Chondrocyte (in vitro differentiated cells): ENCODE measurements at regions not wholly inside any gene's neighbourhood (a gene's known extent, or its start where the extent isn't known, plus 50 kb on each side); places are given as distances from the start of the nearest gene placed in this dataset.

Experiments used
- DNase-seq: peaks from one replicate; pipeline ENCODE4 v3.0.0; 2021; ENCODE audit warnings: mixed read lengths, low spot score
- H3K27ac Mint-ChIP-seq: one replicate; pipeline ENCODE4 v1.8.0; 2021; ENCODE audit warnings: mild to moderate bottlenecking, moderate library complexity, mixed read lengths; ENCODE audit not compliant: unreplicated experiment
- H3K27me3 Mint-ChIP-seq: 2 replicates; pipeline ENCODE4 v1.8.0; 2021; ENCODE audit warnings: low read depth, mixed read lengths
- H3K36me3 Mint-ChIP-seq: 2 replicates; pipeline ENCODE4 v1.8.0; 2021; ENCODE audit warnings: low read depth, mixed read lengths
- H3K4me1 Mint-ChIP-seq: 2 replicates; pipeline ENCODE4 v1.8.0; 2021; ENCODE audit warnings: low read depth, mild to moderate bottlenecking, mixed read lengths
- H3K4me3 Mint-ChIP-seq: one replicate; pipeline ENCODE4 v1.8.0; 2021; ENCODE audit warnings: mild to moderate bottlenecking, moderate library complexity, mixed read lengths; ENCODE audit not compliant: unreplicated experiment
- H3K9me3 Mint-ChIP-seq: 2 replicates; pipeline ENCODE4 v1.8.0; 2021; ENCODE audit warnings: low read depth, mixed read lengths
- CTCF ChIP-seq: fragments of 200-600 bp; sonication (generic); IDR thresholded peaks from 2 replicates; pipeline ENCODE4 v1.5.0; 2021; ENCODE audit warnings: antibody characterized with exemption, mild to moderate bottlenecking, moderate library complexity

GRCh38 chr7:27359181-27360125, 116.9 kb downstream of the EVX1 start:
- Mint-ChIP-seq H3K4me3 (no peak overlapping the region), H3K27ac (no peak overlapping the region), H3K9me3 (no peaks in the 10 kb centered on the region), H3K27me3 (peaks cover 50% of the 10 kb centered on the region), H3K36me3 (no peaks in the 10 kb centered on the region), H3K4me1 (peaks cover 2% of the 10 kb centered on the region)
- no peak for DNase-seq
- no peak for TF ChIP-seq CTCF

GRCh38 chr7:27361522-27361921, 118.9 kb downstream of the EVX1 start:
- Mint-ChIP-seq H3K9me3 (no peaks in the 10 kb centered on the region), H3K4me1 (peaks cover 2% of the 10 kb centered on the region), H3K27me3 (peaks cover 47% of the 10 kb centered on the region), H3K4me3 (no peak overlapping the region), H3K27ac (no peak overlapping the region), H3K36me3 (no peaks in the 10 kb centered on the region)
- no peak for DNase-seq
- no peak for TF ChIP-seq CTCF

GRCh38 chr7:27362026-27362425, 119.4 kb downstream of the EVX1 start:
- Mint-ChIP-seq H3K4me3 (no peak overlapping the region), H3K36me3 (no peaks in the 10 kb centered on the region), H3K27me3 (peaks cover 46% of the 10 kb centered on the region), H3K27ac (no peak overlapping the region), H3K9me3 (no peaks in the 10 kb centered on the region), H3K4me1 (peaks cover 2% of the 10 kb centered on the region)
- DNase-seq, result no peak
- no peak for TF ChIP-seq CTCF

- H3K9me3 Mint-ChIP-seq, result no peaks in the 10 kb centered on the region
- peaks cover 2% of the 10 kb centered on the region for H3K4me1 Mint-ChIP-seq
- no peak for DNase-seq
- peaks cover 25% of the 10 kb centered on the region for H3K27me3 Mint-ChIP-seq
- no peaks in the 10 kb centered on the region for H3K36me3 Mint-ChIP-seq
- no peak for TF ChIP-seq CTCF
- no peak overlapping the region for H3K4me3 Mint-ChIP-seq
- no peak overlapping the region for H3K27ac Mint-ChIP-seq
Observed at GRCh38 chr7:27364344-27364758, 121.7 kb downstream of the EVX1 start.

- Mint-ChIP-seq H3K9me3 (no peaks in the 10 kb centered on the region), H3K4me1 (peaks cover 2% of the 10 kb centered on the region), H3K27ac (no peak overlapping the region), H3K4me3 (no peak overlapping the region), H3K27me3 (peaks cover 19% of the 10 kb centered on the region), H3K36me3 (no peaks in the 10 kb centered on the region)
- no peak for DNase-seq
- TF ChIP-seq CTCF, result no peak
Observed at GRCh38 chr7:27367179-27367932, 124.8 kb downstream of the EVX1 start.
